Liver (tissue), 3 donors: ENCODE measurements at regions not wholly inside any gene's neighbourhood (a gene's known extent, or its start where the extent isn't known, plus 50 kb on each side); places are given as distances from the start of the nearest gene placed in this dataset.

Source experiments
- CTCF ChIP-seq: fragments of 150-350 bp; IDR thresholded peaks from 2 replicates; pipeline ENCODE4 v1.5.1; 2017; ENCODE audit warnings: improper control_type of control experiment, low read depth, low read length; ENCODE audit not compliant: missing input control
- JUND ChIP-seq, 2 donors: IDR thresholded peaks; 2 replicates each; pipeline ENCODE4 v1.6.1; 2016; ENCODE audit warnings: antibody characterized with exemption in 2 of 2
- REST ChIP-seq: IDR thresholded peaks from 2 replicates; pipeline ENCODE4 v1.6.1; 2016; ENCODE audit warnings: antibody characterized with exemption, mild to moderate bottlenecking
- ZBTB33 ChIP-seq: IDR thresholded peaks from 2 replicates; pipeline ENCODE4 v1.6.1; 2016; ENCODE audit warnings: antibody characterized with exemption
- TF ChIP-seq, protein P1 (sequence below): IDR thresholded peaks from 2 replicates; pipeline ENCODE4 v1.6.1; 2016; ENCODE audit warnings: antibody characterized with exemption
- donor health status: healthy.
- donor health status: healthy.

DNA sequence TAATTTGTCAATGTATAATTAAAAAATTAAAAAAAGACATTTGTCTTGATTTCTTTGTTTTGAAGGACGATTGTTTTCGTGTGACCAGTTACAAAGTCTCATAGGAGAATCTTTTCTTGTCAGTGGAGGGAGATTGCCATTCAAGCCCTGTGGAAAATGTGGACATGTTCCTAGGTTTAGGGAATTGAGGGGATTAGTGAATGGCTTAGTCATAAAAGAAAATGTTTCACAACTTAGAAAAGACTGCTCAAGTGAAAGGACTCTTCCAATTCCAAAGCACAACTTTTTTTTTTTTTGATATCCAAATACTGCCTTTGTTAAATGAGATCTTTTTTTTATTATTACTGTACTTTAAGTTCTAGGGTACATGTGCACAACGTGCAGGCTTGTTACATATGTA, 140.7 kb upstream of the HABP2 start:
- TF ChIP-seq REST (no peak), CTCF (no peak), JUND (IDR thresholded peaks at IDR 0.05) (no peak), ZBTB33 (no peak)
- TF ChIP-seq, protein P1, sequence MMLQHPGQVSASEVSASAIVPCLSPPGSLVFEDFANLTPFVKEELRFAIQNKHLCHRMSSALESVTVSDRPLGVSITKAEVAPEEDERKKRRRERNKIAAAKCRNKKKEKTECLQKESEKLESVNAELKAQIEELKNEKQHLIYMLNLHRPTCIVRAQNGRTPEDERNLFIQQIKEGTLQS = no peak
